ENCODE measurements at regions not wholly inside any gene's neighbourhood (a gene's known extent, or its start where the extent isn't known, plus 50 kb on each side); places are given as distances from the start of the nearest gene placed in this dataset.
"Not testable (repeated sequence)": the region's sequence is repeated elsewhere in the genome, so short reads cannot be mapped to it uniquely, and the experiment has no call there.

DNA sequence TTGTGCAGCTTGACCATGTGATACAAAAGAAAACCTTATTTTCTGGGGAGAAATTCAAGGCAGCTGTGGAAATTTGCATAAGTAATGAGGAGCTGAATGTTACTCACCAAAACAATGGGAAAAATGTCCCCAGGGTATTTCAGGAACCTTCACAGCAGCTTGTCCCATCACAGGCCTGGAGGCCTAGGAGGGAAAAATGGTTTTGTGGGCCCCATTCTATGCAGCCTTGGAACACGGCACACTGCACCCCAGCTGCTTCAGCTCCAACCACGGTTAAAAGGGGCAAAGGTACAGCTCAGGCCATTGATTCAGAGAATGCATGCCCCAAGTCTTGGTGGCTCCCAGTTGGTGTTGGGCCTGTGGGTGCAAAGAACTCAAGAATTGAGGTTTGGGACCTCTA is 216.1 kb downstream of the MAGEE1 start:
- Histone ChIP-seq H3K27ac (no peak overlapping the region), H3K4me1 (no peaks in the 10 kb centered on the region), H3K4me3 (no peak overlapping the region), H3K27me3 (peaks cover 0 to 6% of the 10 kb centered on the region in 2 donors), H3K9me3 (peaks cover 0 to 45% of the 10 kb centered on the region in 2 donors), H3K36me3 (no peaks in the 10 kb centered on the region)
- intact Hi-C loops (cut with DNase I; ENCODE audit: low total_unique reads) = no loop called here
- no peak for DNase-seq (ENCODE audit: low spot score in 2 of 2)
- no peak for TF ChIP-seq POLR2AphosphoS5 (IDR thresholded peaks at IDR 0.05)
- TF ChIP-seq, protein P1, sequence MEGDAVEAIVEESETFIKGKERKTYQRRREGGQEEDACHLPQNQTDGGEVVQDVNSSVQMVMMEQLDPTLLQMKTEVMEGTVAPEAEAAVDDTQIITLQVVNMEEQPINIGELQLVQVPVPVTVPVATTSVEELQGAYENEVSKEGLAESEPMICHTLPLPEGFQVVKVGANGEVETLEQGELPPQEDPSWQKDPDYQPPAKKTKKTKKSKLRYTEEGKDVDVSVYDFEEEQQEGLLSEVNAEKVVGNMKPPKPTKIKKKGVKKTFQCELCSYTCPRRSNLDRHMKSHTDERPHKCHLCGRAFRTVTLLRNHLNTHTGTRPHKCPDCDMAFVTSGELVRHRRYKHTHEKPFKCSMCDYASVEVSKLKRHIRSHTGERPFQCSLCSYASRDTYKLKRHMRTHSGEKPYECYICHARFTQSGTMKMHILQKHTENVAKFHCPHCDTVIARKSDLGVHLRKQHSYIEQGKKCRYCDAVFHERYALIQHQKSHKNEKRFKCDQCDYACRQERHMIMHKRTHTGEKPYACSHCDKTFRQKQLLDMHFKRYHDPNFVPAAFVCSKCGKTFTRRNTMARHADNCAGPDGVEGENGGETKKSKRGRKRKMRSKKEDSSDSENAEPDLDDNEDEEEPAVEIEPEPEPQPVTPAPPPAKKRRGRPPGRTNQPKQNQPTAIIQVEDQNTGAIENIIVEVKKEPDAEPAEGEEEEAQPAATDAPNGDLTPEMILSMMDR (IDR thresholded peaks at IDR 0.05) = no peak
- TF ChIP-seq POLR2A (IDR thresholded peaks at IDR 0.05) = no peak

DNA sequence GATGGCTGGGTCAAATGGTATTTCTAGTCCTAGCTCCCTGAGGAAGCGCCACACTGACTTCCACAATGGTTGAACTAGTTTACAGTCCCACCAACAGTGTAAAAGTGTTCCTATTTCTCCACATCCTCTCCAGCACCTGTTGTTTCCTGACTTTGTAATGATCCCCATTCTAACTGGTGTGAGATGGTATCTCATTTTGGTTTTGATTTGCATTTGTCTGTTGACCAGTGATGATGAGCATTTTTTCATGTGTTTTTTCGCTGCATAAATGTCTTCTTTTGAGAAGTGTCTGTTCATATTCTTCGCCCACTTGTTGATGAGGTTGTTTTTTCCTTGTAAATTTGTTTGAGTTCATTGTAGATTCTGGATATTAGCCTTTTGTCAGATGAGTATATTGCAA is 223.9 kb downstream of the MAGEE1 start:
- H3K36me3 ChIP-seq; H3K9me3 ChIP-seq; H3K27ac ChIP-seq; H3K4me3 ChIP-seq; DNase-seq (ENCODE audit: low spot score in 2 of 2); intact Hi-C loops (cut with DNase I; ENCODE audit: low total_unique reads); H3K4me1 ChIP-seq: not testable (repeated sequence)
- peaks cover 0 to 13% of the 10 kb centered on the region in 2 donors for H3K27me3 ChIP-seq

DNA sequence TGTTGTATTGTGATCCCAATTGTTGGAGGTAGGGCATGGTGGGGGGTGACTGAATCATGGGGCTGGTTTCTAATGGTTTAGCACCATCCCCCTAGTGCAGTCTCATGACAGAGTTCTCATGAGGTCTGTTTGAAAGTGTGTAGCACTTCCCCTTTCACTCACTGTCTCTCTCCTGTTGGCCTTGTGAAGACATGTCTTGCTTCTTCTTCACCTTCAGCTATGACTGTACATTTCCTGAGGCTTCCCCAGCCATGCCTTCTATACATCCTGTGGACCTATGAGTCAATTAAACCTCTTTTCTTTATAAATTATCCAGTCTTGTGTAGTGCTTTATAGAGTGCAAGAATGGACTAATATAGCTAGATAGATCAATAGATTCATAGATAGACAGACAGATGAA is 230.0 kb downstream of the MAGEE1 start:
- intact Hi-C loops (cut with DNase I; ENCODE audit: low total_unique reads) = no loop called here
- Histone ChIP-seq H3K9me3 (peaks cover 3 to 19% of the 10 kb centered on the region in 2 donors), H3K27ac (no peak overlapping the region), H3K4me1 (no peaks in the 10 kb centered on the region), H3K36me3 (peaks cover 6% of the 10 kb centered on the region), H3K4me3 (no peak overlapping the region), H3K27me3 (peaks cover 0 to 11% of the 10 kb centered on the region in 2 donors)
- DNase-seq (ENCODE audit: low spot score in 2 of 2) = no peak
- TF ChIP-seq, protein P1 (IDR thresholded peaks at IDR 0.05) = no peak
- no peak for TF ChIP-seq POLR2A (IDR thresholded peaks at IDR 0.05)

Measured in breast epithelium (tissue), 4 donors.